ENCODE measurements at regions not wholly inside any gene's neighbourhood (a gene's known extent, or its start where the extent isn't known, plus 50 kb on each side); places are given as distances from the start of the nearest gene placed in this dataset.

- DNase-seq (ENCODE audit: low read depth), result no peak
- TF ChIP-seq CTCF (conservative IDR thresholded peaks at IDR 0.05; ENCODE audit: low read depth, low read length), result no peak
- H3K4me3 ChIP-seq (ENCODE audit: low read depth, low read length), result no peak overlapping the region
These were observed 126.1 kb downstream of the PXDC1 start for GRCh38 chr6:3625149-3625979.

GRCh38 chr6:3624250-3625136, 127.0 kb downstream of the PXDC1 start:
- DNase-seq (ENCODE audit: low read depth), result no peak
- no peak for TF ChIP-seq CTCF (conservative IDR thresholded peaks at IDR 0.05; ENCODE audit: low read depth, low read length)
- H3K4me3 ChIP-seq (ENCODE audit: low read depth, low read length), result no peak overlapping the region

GRCh38 chr6:3623451-3624249, 127.9 kb downstream of the PXDC1 start:
- DNase-seq (ENCODE audit: low read depth), result no peak
- TF ChIP-seq CTCF (conservative IDR thresholded peaks at IDR 0.05; ENCODE audit: low read depth, low read length), result no peak
- H3K4me3 ChIP-seq (ENCODE audit: low read depth, low read length), result no peak overlapping the region

- TF ChIP-seq CTCF (conservative IDR thresholded peaks at IDR 0.05; ENCODE audit: low read depth, low read length), result no peak
- no peak for DNase-seq (ENCODE audit: low read depth)
- no peak overlapping the region for H3K4me3 ChIP-seq (ENCODE audit: low read depth, low read length)
These were observed 130.1 kb downstream of the PXDC1 start for GRCh38 chr6:3621411-3621810.

- TF ChIP-seq CTCF (conservative IDR thresholded peaks at IDR 0.05; ENCODE audit: low read depth, low read length), result no peak
- no peak for DNase-seq (ENCODE audit: low read depth)
- H3K4me3 ChIP-seq (ENCODE audit: low read depth, low read length), result no peak overlapping the region
These were observed 130.6 kb downstream of the PXDC1 start for GRCh38 chr6:3620937-3621336.

GRCh38 chr6:3620389-3620788, 131.1 kb downstream of the PXDC1 start:
- TF ChIP-seq CTCF (conservative IDR thresholded peaks at IDR 0.05; ENCODE audit: low read depth, low read length), result no peak
- DNase-seq (ENCODE audit: low read depth), result no peak
- no peak overlapping the region for H3K4me3 ChIP-seq (ENCODE audit: low read depth, low read length)
